Cardiac muscle cell (in vitro differentiated cells and primary cell): ENCODE measurements at regions not wholly inside any gene's neighbourhood (a gene's known extent, or its start where the extent isn't known, plus 50 kb on each side); places are given as distances from the start of the nearest gene placed in this dataset.

ENCODE experiments used
- DNase-seq, 2 donors: peaks; one replicate each; pipeline versions ENCODE4 v3.0.0 to v3.0.0-alpha.2; 2010 to 2017; ENCODE audit warnings: low read depth in 1 of 2, low spot score in 1 of 2
- H3K27ac ChIP-seq: fragments of 200-600 bp; sonication (generic); 2 replicates; pipeline ENCODE4 v1.5.1; 2016
- H3K27me3 ChIP-seq: fragments of 200-600 bp; sonication (generic); 2 replicates; pipeline ENCODE4 v1.6.0; 2016; ENCODE audit warnings: control low read depth
- H3K36me3 ChIP-seq: fragments of 200-600 bp; sonication (generic); 2 replicates; pipeline ENCODE4 v1.5.1; 2016; ENCODE audit warnings: control low read depth
- H3K4me1 ChIP-seq: fragments of 200-600 bp; sonication (generic); 2 replicates; pipeline ENCODE4 v1.8.1; 2017; ENCODE audit warnings: low read depth, mild to moderate bottlenecking, mixed run types
- H3K4me3 ChIP-seq: fragments of 200-600 bp; sonication (generic); 2 replicates; pipeline ENCODE4 v1.5.1; 2016; ENCODE audit warnings: mild to moderate bottlenecking
- H3K9me3 ChIP-seq: fragments of 200-600 bp; sonication (generic); 2 replicates; pipeline ENCODE4 v1.5.1; 2017; ENCODE audit warnings: low read depth, mild to moderate bottlenecking, control low read depth
- CTCF ChIP-seq: IDR thresholded peaks from 2 replicates; pipeline ENCODE4 v1.5.1; 2012; ENCODE audit warnings: low read depth, mild to moderate bottlenecking, low read length

- no peak for DNase-seq
- Histone ChIP-seq H3K4me1 (no peaks in the 10 kb centered on the region), H3K36me3 (no peaks in the 10 kb centered on the region), H3K27ac (no peak overlapping the region), H3K27me3 (no peaks in the 10 kb centered on the region), H3K4me3 (no peak overlapping the region), H3K9me3 (no peaks in the 10 kb centered on the region)
- TF ChIP-seq CTCF = no peak
Observed at GRCh38 chr1:90486134-90486824, 230.8 kb downstream of the BARHL2 start.

- no peak overlapping the region for H3K4me3 ChIP-seq
- H3K9me3 ChIP-seq = no peaks in the 10 kb centered on the region
- TF ChIP-seq CTCF = no peak
- H3K36me3 ChIP-seq = no peaks in the 10 kb centered on the region
- no peak for DNase-seq
- no peaks in the 10 kb centered on the region for H3K4me1 ChIP-seq
- H3K27me3 ChIP-seq = no peaks in the 10 kb centered on the region
- no peak overlapping the region for H3K27ac ChIP-seq
Observed at GRCh38 chr1:90480271-90480835, 236.7 kb downstream of the BARHL2 start.

GRCh38 chr1:90476994-90477393 is 240.1 kb downstream of the BARHL2 start:
- H3K27me3 ChIP-seq = no peaks in the 10 kb centered on the region
- TF ChIP-seq CTCF = no peak
- H3K4me3 ChIP-seq = no peak overlapping the region
- H3K4me1 ChIP-seq = no peaks in the 10 kb centered on the region
- H3K27ac ChIP-seq = no peak overlapping the region
- no peaks in the 10 kb centered on the region for H3K36me3 ChIP-seq
- H3K9me3 ChIP-seq = no peaks in the 10 kb centered on the region
- no peak for DNase-seq

GRCh38 chr1:90476411-90476810 is 240.7 kb downstream of the BARHL2 start:
- Histone ChIP-seq H3K36me3 (no peaks in the 10 kb centered on the region), H3K4me1 (no peaks in the 10 kb centered on the region), H3K27me3 (no peaks in the 10 kb centered on the region), H3K9me3 (no peaks in the 10 kb centered on the region), H3K4me3 (no peak overlapping the region), H3K27ac (no peak overlapping the region)
- DNase-seq = no peak
- no peak for TF ChIP-seq CTCF

GRCh38 chr1:90475631-90476030 is 241.5 kb downstream of the BARHL2 start:
- no peak for TF ChIP-seq CTCF
- Histone ChIP-seq H3K27ac (no peak overlapping the region), H3K27me3 (no peaks in the 10 kb centered on the region), H3K4me3 (no peak overlapping the region), H3K4me1 (no peaks in the 10 kb centered on the region), H3K36me3 (no peaks in the 10 kb centered on the region), H3K9me3 (no peaks in the 10 kb centered on the region)
- peak; percentile 0 to 5 for DNase-seq
